ENCODE measurements at regions not wholly inside any gene's neighbourhood (a gene's known extent, or its start where the extent isn't known, plus 50 kb on each side); places are given as distances from the start of the nearest gene placed in this dataset.

- TF ChIP-seq ZNF142 (CRISPR knock-in tag; IDR thresholded peaks at IDR 0.05): no peak
- no peak for TF ChIP-seq ZNF800 (CRISPR knock-in tag; IDR thresholded peaks at IDR 0.05)
- no peak for TF ChIP-seq ZBTB1 (CRISPR knock-in tag; IDR thresholded peaks at IDR 0.05; ENCODE audit: borderline replicate concordance)
- TF ChIP-seq ZNF619 (CRISPR knock-in tag; IDR thresholded peaks at IDR 0.05): no peak
- TF ChIP-seq TCF7 (IDR thresholded peaks at IDR 0.05; ENCODE audit: low read depth): no peak
- no peak for TF ChIP-seq CHCHD3 (CRISPR knock-in tag; IDR thresholded peaks at IDR 0.05)
Observed at GRCh38 chr4:148852092-148852699, 410.0 kb upstream of the NR3C2 start (continued).

All from HepG2 (cell line).